GM12892 (cell line): ENCODE measurements at regions not wholly inside any gene's neighbourhood (a gene's known extent, or its start where the extent isn't known, plus 50 kb on each side); places are given as distances from the start of the nearest gene placed in this dataset.

Experiments
- POLR2A ChIP-seq: IDR thresholded peaks from 2 replicates; pipeline ENCODE4 v1.6.1; 2011; ENCODE audit warnings: low read depth, low read length, control low read depth
- POLR2AphosphoS5 ChIP-seq: IDR thresholded peaks from 2 replicates; pipeline ENCODE4 v1.6.1; 2011; ENCODE audit warnings: low read depth, low read length, control low read depth

- TF ChIP-seq POLR2A = no peak
- TF ChIP-seq POLR2AphosphoS5 = no peak
Measured at GRCh38 chr9:17900606-17901005, 321.7 kb downstream of the SH3GL2 start.
